PFSK-1 (cell line): ENCODE measurements at regions not wholly inside any gene's neighbourhood (a gene's known extent, or its start where the extent isn't known, plus 50 kb on each side); places are given as distances from the start of the nearest gene placed in this dataset.

Experiments used
- FOXP2 ChIP-seq: optimal IDR thresholded peaks from 2 replicates; pipeline ENCODE3; 2011; ENCODE audit warnings: borderline replicate concordance, control low read depth, inconsistent platforms; ENCODE audit not compliant: insufficient read depth; ENCODE audit errors: extremely low read length, extremely low read depth
- POLR2AphosphoS5 ChIP-seq: IDR thresholded peaks from 2 replicates; pipeline ENCODE4 v1.6.1; 2012; ENCODE audit warnings: low read depth, mild to moderate bottlenecking, control low read depth, low read length, moderate library complexity
- REST ChIP-seq, 2 experiments: IDR thresholded peaks; 2 replicates each; pipeline versions ENCODE4 v1.6.1 to v1.8.0; 2011 to 2012; ENCODE audit warnings: low read depth in 2 of 2, low read length in 2 of 2, control low read depth in 1 of 2, inconsistent platforms in 1 of 2, mild to moderate bottlenecking in 1 of 2, moderate library complexity in 1 of 2; ENCODE audit not compliant: insufficient read depth in 1 of 2
- SIN3A ChIP-seq: IDR thresholded peaks from 2 replicates; pipeline ENCODE4 v1.6.1; 2012; ENCODE audit warnings: mild to moderate bottlenecking, low read length, moderate library complexity, borderline replicate concordance; ENCODE audit not compliant: insufficient read depth
- TAF1 ChIP-seq: IDR thresholded peaks from 2 replicates; pipeline ENCODE4 v1.6.1; 2012; ENCODE audit warnings: low read length, control low read depth, borderline replicate concordance; ENCODE audit not compliant: insufficient read depth

- TF ChIP-seq REST (IDR thresholded peaks at IDR 0.05; ENCODE audit: insufficient read depth in 1 of 2, low read depth in 2 of 2, low read length in 2 of 2) (no peak), TAF1 (no peak), SIN3A (no peak), POLR2AphosphoS5 (no peak), FOXP2 (no peak)
Observed at GRCh38 chr11:41872870-41873269, 413.4 kb upstream of the LRRC4C start.

- no peak for TF ChIP-seq TAF1
- TF ChIP-seq POLR2AphosphoS5: no peak
- no peak for TF ChIP-seq FOXP2
Observed at GRCh38 chr11:41878095-41878494, 418.6 kb upstream of the LRRC4C start.

- no peak for TF ChIP-seq TAF1
- TF ChIP-seq POLR2AphosphoS5: no peak
- no peak for TF ChIP-seq SIN3A
- no peak for TF ChIP-seq FOXP2
- no peak for TF ChIP-seq REST (IDR thresholded peaks at IDR 0.05; ENCODE audit: insufficient read depth in 1 of 2, low read depth in 2 of 2, low read length in 2 of 2)
Observed at GRCh38 chr11:41879214-41879613, 419.8 kb upstream of the LRRC4C start.

GRCh38 chr11:41895081-41895480, 435.6 kb upstream of the LRRC4C start:
- TF ChIP-seq REST (IDR thresholded peaks at IDR 0.05; ENCODE audit: insufficient read depth in 1 of 2, low read depth in 2 of 2, low read length in 2 of 2): no peak
- TF ChIP-seq POLR2AphosphoS5: no peak
- no peak for TF ChIP-seq FOXP2
- no peak for TF ChIP-seq SIN3A
- no peak for TF ChIP-seq TAF1

GRCh38 chr11:41897991-41898390, 438.5 kb upstream of the LRRC4C start:
- TF ChIP-seq FOXP2 (no peak), SIN3A (no peak), POLR2AphosphoS5 (no peak), TAF1 (no peak), REST (IDR thresholded peaks at IDR 0.05; ENCODE audit: insufficient read depth in 1 of 2, low read depth in 2 of 2, low read length in 2 of 2) (no peak)
